Endothelial cell (in vitro differentiated cells): ENCODE measurements at regions not wholly inside any gene's neighbourhood (a gene's known extent, or its start where the extent isn't known, plus 50 kb on each side); places are given as distances from the start of the nearest gene placed in this dataset.

Experiments
- DNase-seq: peaks from one replicate; pipeline ENCODE4 v3.0.0; 2021; ENCODE audit warnings: low spot score
- H3K27ac Mint-ChIP-seq: one replicate; pipeline ENCODE4 v1.8.0; 2021; ENCODE audit warnings: mixed read lengths, inconsistent platforms; ENCODE audit not compliant: unreplicated experiment
- H3K27me3 Mint-ChIP-seq: one replicate; pipeline ENCODE4 v1.8.0; 2021; ENCODE audit warnings: mild to moderate bottlenecking, moderate library complexity, mixed read lengths, inconsistent platforms; ENCODE audit not compliant: unreplicated experiment
- H3K36me3 Mint-ChIP-seq: one replicate; pipeline ENCODE4 v1.8.0; 2021; ENCODE audit warnings: mild to moderate bottlenecking, low read depth, mixed read lengths, inconsistent platforms; ENCODE audit not compliant: unreplicated experiment
- H3K4me1 Mint-ChIP-seq: one replicate; pipeline ENCODE4 v1.8.0; 2021; ENCODE audit warnings: mild to moderate bottlenecking, mixed read lengths, inconsistent platforms; ENCODE audit not compliant: unreplicated experiment
- H3K4me3 Mint-ChIP-seq: one replicate; pipeline ENCODE4 v1.8.0; 2021; ENCODE audit warnings: mild to moderate bottlenecking, mixed read lengths, inconsistent platforms; ENCODE audit not compliant: unreplicated experiment
- H3K9me3 Mint-ChIP-seq: one replicate; pipeline ENCODE4 v1.8.0; 2021; ENCODE audit warnings: mixed read lengths, inconsistent platforms; ENCODE audit not compliant: unreplicated experiment
- CTCF ChIP-seq: fragments of 200-600 bp; sonication (generic); IDR thresholded peaks from one replicate; pipeline ENCODE4 v1.5.0; 2021; ENCODE audit warnings: antibody characterized with exemption; ENCODE audit not compliant: unreplicated experiment

- H3K36me3 Mint-ChIP-seq: peaks cover 5% of the 10 kb centered on the region
- no peaks in the 10 kb centered on the region for H3K9me3 Mint-ChIP-seq
- TF ChIP-seq CTCF: no peak
- peaks cover 14% of the 10 kb centered on the region for H3K27me3 Mint-ChIP-seq
- H3K27ac Mint-ChIP-seq: no peak overlapping the region
- no peak for DNase-seq
- no peak overlapping the region for H3K4me3 Mint-ChIP-seq
- H3K4me1 Mint-ChIP-seq: peaks cover 32% of the 10 kb centered on the region
Observed at GRCh38 chr3:194273743-194274310, 77.3 kb downstream of the CPN2 start.

DNA sequence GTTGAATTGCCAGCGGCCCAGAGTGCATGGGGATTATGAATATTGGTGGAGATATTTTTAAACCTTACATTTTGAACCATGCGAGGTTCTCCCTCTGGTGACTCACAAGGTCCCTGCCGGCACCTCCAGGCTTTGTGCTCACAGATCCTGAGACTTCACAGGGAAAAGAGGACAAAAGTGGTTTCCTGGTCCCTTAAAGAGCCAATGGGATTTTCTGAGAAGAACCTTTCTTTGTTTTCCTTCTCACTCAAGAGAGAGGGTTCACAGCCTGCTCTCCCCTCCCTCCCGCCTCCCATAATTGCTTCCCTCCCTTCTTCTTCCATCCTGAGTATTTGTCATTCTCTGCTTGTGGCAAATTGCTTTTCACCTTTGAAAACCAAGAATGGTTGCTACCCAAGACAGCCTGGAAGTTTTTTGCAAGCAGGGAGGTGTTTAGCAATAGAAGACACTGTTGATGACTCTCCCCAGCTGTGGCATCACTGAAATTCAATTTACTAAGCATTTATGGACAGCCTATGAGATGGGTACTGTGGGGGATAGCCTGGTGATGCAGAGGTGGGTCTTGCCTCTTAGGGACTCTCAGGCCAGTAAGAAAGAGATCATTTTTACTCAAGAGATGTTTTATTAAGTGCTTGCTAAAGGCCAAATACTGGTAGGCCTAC lies 76.6 kb downstream of the CPN2 start:
- no peak for TF ChIP-seq CTCF

GRCh38 chr3:194275291-194275690 lies 75.8 kb downstream of the CPN2 start:
- Mint-ChIP-seq H3K27ac (peak overlapping the region; percentile 67), H3K27me3 (peaks cover 14% of the 10 kb centered on the region), H3K4me1 (peaks cover 29% of the 10 kb centered on the region), H3K36me3 (peaks cover 5% of the 10 kb centered on the region), H3K9me3 (no peaks in the 10 kb centered on the region), H3K4me3 (no peak overlapping the region)
- DNase-seq: no peak
- TF ChIP-seq CTCF: no peak

More for the DNA sequence above, 76.6 kb downstream of the CPN2 start:
- DNase-seq: no peak
- Mint-ChIP-seq H3K4me3 (no peak overlapping the region), H3K27ac (peak overlapping the region; percentile 53), H3K4me1 (peaks cover 32% of the 10 kb centered on the region), H3K27me3 (peaks cover 14% of the 10 kb centered on the region), H3K9me3 (no peaks in the 10 kb centered on the region), H3K36me3 (peaks cover 5% of the 10 kb centered on the region)

- peaks cover 5% of the 10 kb centered on the region for H3K36me3 Mint-ChIP-seq
- H3K4me3 Mint-ChIP-seq: no peak overlapping the region
- no peak overlapping the region for H3K27ac Mint-ChIP-seq
- H3K27me3 Mint-ChIP-seq: peaks cover 17% of the 10 kb centered on the region
- H3K9me3 Mint-ChIP-seq: no peaks in the 10 kb centered on the region
- no peak for DNase-seq
- TF ChIP-seq CTCF: no peak
- H3K4me1 Mint-ChIP-seq: peaks cover 26% of the 10 kb centered on the region
Observed at GRCh38 chr3:194275721-194276120, 75.4 kb downstream of the CPN2 start.

- Mint-ChIP-seq H3K27me3 (peaks cover 19% of the 10 kb centered on the region), H3K9me3 (no peaks in the 10 kb centered on the region), H3K27ac (no peak overlapping the region), H3K4me1 (peaks cover 24% of the 10 kb centered on the region), H3K4me3 (no peak overlapping the region), H3K36me3 (peaks cover 5% of the 10 kb centered on the region)
- TF ChIP-seq CTCF: no peak
- DNase-seq: no peak
Observed at GRCh38 chr3:194276768-194277103, 74.4 kb downstream of the CPN2 start.
